HUES6 (cell line): ENCODE measurements at regions not wholly inside any gene's neighbourhood (a gene's known extent, or its start where the extent isn't known, plus 50 kb on each side); places are given as distances from the start of the nearest gene placed in this dataset.

Experiments used
- H3K27ac ChIP-seq: 2 replicates; pipeline ENCODE4 v1.7.0; 2013; ENCODE audit warnings: low read depth, mild to moderate bottlenecking, low read length, inconsistent platforms
- H3K27me3 ChIP-seq: 2 replicates; pipeline ENCODE4 v1.6.1; 2013; ENCODE audit warnings: low read length; ENCODE audit not compliant: control insufficient read depth, insufficient read depth
- H3K36me3 ChIP-seq: 2 replicates; pipeline ENCODE4 v1.6.1; 2013; ENCODE audit warnings: low read length; ENCODE audit not compliant: control insufficient read depth, insufficient read depth
- H3K4me1 ChIP-seq: 2 replicates; pipeline ENCODE4 v1.6.1; 2013; ENCODE audit warnings: low read length; ENCODE audit not compliant: control insufficient read depth, insufficient read depth
- H3K4me3 ChIP-seq: 2 replicates; pipeline ENCODE4 v1.5.1; 2013; ENCODE audit warnings: low read depth, low read length
- H3K9ac ChIP-seq: one replicate; pipeline ENCODE4 v1.6.1; 2013; ENCODE audit warnings: mild to moderate bottlenecking, low read length
- H3K9me3 ChIP-seq: 2 replicates; pipeline ENCODE4 v1.6.1; 2013; ENCODE audit warnings: low read depth, low read length; ENCODE audit not compliant: control insufficient read depth, insufficient read depth

GRCh38 chr22:49561976-49562375 lies 265.7 kb downstream of the BRD1 start:
- no peak overlapping the region for H3K4me3 ChIP-seq
- no peaks in the 10 kb centered on the region for H3K36me3 ChIP-seq
- H3K27me3 ChIP-seq: no peaks in the 10 kb centered on the region
- H3K9ac ChIP-seq: no peak overlapping the region
- H3K4me1 ChIP-seq: no peaks in the 10 kb centered on the region
- H3K9me3 ChIP-seq: no peaks in the 10 kb centered on the region; the same call in 1 of the 2 replicates
- H3K27ac ChIP-seq: no peak overlapping the region

- H3K9me3 ChIP-seq: no peaks in the 10 kb centered on the region; the same call in 1 of the 2 replicates
- no peaks in the 10 kb centered on the region for H3K27me3 ChIP-seq
- H3K4me1 ChIP-seq: no peaks in the 10 kb centered on the region
- H3K36me3 ChIP-seq: no peaks in the 10 kb centered on the region
- no peak overlapping the region for H3K4me3 ChIP-seq
- H3K9ac ChIP-seq: no peak overlapping the region
- no peak overlapping the region for H3K27ac ChIP-seq
These were observed 266.3 kb downstream of the BRD1 start for GRCh38 chr22:49561338-49561737.

GRCh38 chr22:49555526-49555925 lies 272.1 kb downstream of the BRD1 start:
- Histone ChIP-seq H3K4me3 (no peak overlapping the region), H3K36me3 (no peaks in the 10 kb centered on the region), H3K27ac (no peak overlapping the region), H3K27me3 (no peaks in the 10 kb centered on the region), H3K4me1 (peaks cover 5% of the 10 kb centered on the region), H3K9ac (no peak overlapping the region), H3K9me3 (peaks cover 7% of the 10 kb centered on the region)

- no peaks in the 10 kb centered on the region for H3K36me3 ChIP-seq
- H3K9ac ChIP-seq: no peak overlapping the region
- H3K9me3 ChIP-seq: peaks cover 14% of the 10 kb centered on the region
- H3K4me1 ChIP-seq: peaks cover 5% of the 10 kb centered on the region
- H3K27me3 ChIP-seq: no peaks in the 10 kb centered on the region
- no peak overlapping the region for H3K4me3 ChIP-seq
- no peak overlapping the region for H3K27ac ChIP-seq
These were observed 272.9 kb downstream of the BRD1 start for GRCh38 chr22:49554741-49555140.

- Histone ChIP-seq H3K27ac (no peak overlapping the region), H3K9me3 (peaks cover 14% of the 10 kb centered on the region), H3K4me3 (no peak overlapping the region), H3K4me1 (peaks cover 5% of the 10 kb centered on the region), H3K36me3 (no peaks in the 10 kb centered on the region), H3K27me3 (no peaks in the 10 kb centered on the region), H3K9ac (no peak overlapping the region)
These were observed 273.4 kb downstream of the BRD1 start for GRCh38 chr22:49554296-49554625.

GRCh38 chr22:49553518-49554295 lies 274.0 kb downstream of the BRD1 start:
- H3K9me3 ChIP-seq: peaks cover 14% of the 10 kb centered on the region

GRCh38 chr22:49553076-49553475 lies 274.6 kb downstream of the BRD1 start:
- Histone ChIP-seq H3K36me3 (no peaks in the 10 kb centered on the region), H3K4me1 (peaks cover 5% of the 10 kb centered on the region), H3K27me3 (no peaks in the 10 kb centered on the region), H3K9me3 (peaks cover 14% of the 10 kb centered on the region), H3K27ac (no peak overlapping the region), H3K4me3 (no peak overlapping the region), H3K9ac (no peak overlapping the region)

More at GRCh38 chr22:49553518-49554295, 274.0 kb downstream of the BRD1 start:
- Histone ChIP-seq H3K9ac (no peak overlapping the region), H3K27ac (no peak overlapping the region), H3K4me1 (peaks cover 5% of the 10 kb centered on the region), H3K36me3 (no peaks in the 10 kb centered on the region), H3K4me3 (no peak overlapping the region), H3K27me3 (no peaks in the 10 kb centered on the region)

- H3K9me3 ChIP-seq: peaks cover 15% of the 10 kb centered on the region
- H3K27me3 ChIP-seq: no peaks in the 10 kb centered on the region
- H3K9ac ChIP-seq: no peak overlapping the region
- H3K27ac ChIP-seq: no peak overlapping the region
- no peak overlapping the region for H3K4me3 ChIP-seq
- H3K36me3 ChIP-seq: no peaks in the 10 kb centered on the region
- peaks cover 5% of the 10 kb centered on the region for H3K4me1 ChIP-seq
These were observed 275.6 kb downstream of the BRD1 start for GRCh38 chr22:49551897-49552614.

- Histone ChIP-seq H3K36me3 (no peaks in the 10 kb centered on the region), H3K27ac (no peak overlapping the region), H3K27me3 (no peaks in the 10 kb centered on the region), H3K4me3 (no peak overlapping the region), H3K9me3 (peaks cover 20% of the 10 kb centered on the region), H3K4me1 (peaks cover 5% of the 10 kb centered on the region), H3K9ac (no peak overlapping the region)
These were observed 276.2 kb downstream of the BRD1 start for GRCh38 chr22:49551446-49551845.

- H3K4me3 ChIP-seq: no peak overlapping the region
- no peak overlapping the region for H3K27ac ChIP-seq
- peaks cover 5% of the 10 kb centered on the region for H3K4me1 ChIP-seq
- peaks cover 20% of the 10 kb centered on the region for H3K9me3 ChIP-seq
- no peaks in the 10 kb centered on the region for H3K27me3 ChIP-seq
- no peaks in the 10 kb centered on the region for H3K36me3 ChIP-seq
- H3K9ac ChIP-seq: no peak overlapping the region
These were observed 276.8 kb downstream of the BRD1 start for GRCh38 chr22:49550766-49551362.

- no peak overlapping the region for H3K9ac ChIP-seq
- H3K4me3 ChIP-seq: no peak overlapping the region
- no peaks in the 10 kb centered on the region for H3K36me3 ChIP-seq
- no peaks in the 10 kb centered on the region for H3K27me3 ChIP-seq
- H3K9me3 ChIP-seq: peaks cover 20% of the 10 kb centered on the region
- no peak overlapping the region for H3K27ac ChIP-seq
- peaks cover 5% of the 10 kb centered on the region for H3K4me1 ChIP-seq
These were observed 277.6 kb downstream of the BRD1 start for GRCh38 chr22:49550141-49550430.
